ENCODE measurements at regions not wholly inside any gene's neighbourhood (a gene's known extent, or its start where the extent isn't known, plus 50 kb on each side); places are given as distances from the start of the nearest gene placed in this dataset.

- Histone ChIP-seq H3K9me2 (replicated peaks; ENCODE audit: insufficient read depth, low read length) (no peaks in the 10 kb centered on the region), H3K9me3 (ENCODE audit: insufficient read depth, low read length) (no peaks in the 10 kb centered on the region), H4K20me1 (ENCODE audit: low read depth, low read length) (no peaks in the 10 kb centered on the region), H2AFZ (ENCODE audit: low read depth, low read length, severe bottlenecking) (no peak overlapping the region), H3K36me3 (ENCODE audit: low read length) (no peaks in the 10 kb centered on the region), H3K4me3 (ENCODE audit: insufficient read depth, low read length, poor library complexity, severe bottlenecking) (no peak overlapping the region), H3K27me3 (ENCODE audit: low read length) (no peaks in the 10 kb centered on the region), H3K9ac (ENCODE audit: low read length) (no peak overlapping the region), H3K27ac (ENCODE audit: low read depth, low read length) (no peak overlapping the region), H3F3A (ENCODE audit: insufficient read depth) (no peaks in the 10 kb centered on the region), H3K4me2 (ENCODE audit: low read depth, low read length, poor library complexity, severe bottlenecking) (no peak overlapping the region), H3K79me2 (ENCODE audit: insufficient read depth, low read length) (no peaks in the 10 kb centered on the region)
- TF ChIP-seq CTCF (IDR thresholded peaks at IDR 0.05; ENCODE audit: insufficient read depth, low read length, poor library complexity, severe bottlenecking), result no peak
- TF ChIP-seq EZH2phosphoT487 (conservative IDR thresholded peaks at IDR 0.05; ENCODE audit: low read length), result no peak
Observed at GRCh38 chr2:212908682-212909435, 242.6 kb downstream of the IKZF2 start.

- no peak for TF ChIP-seq EZH2phosphoT487 (conservative IDR thresholded peaks at IDR 0.05; ENCODE audit: low read length)
- no peak for TF ChIP-seq CTCF (IDR thresholded peaks at IDR 0.05; ENCODE audit: insufficient read depth, low read length, poor library complexity, severe bottlenecking)
- H3F3A ChIP-seq (ENCODE audit: insufficient read depth), result no peaks in the 10 kb centered on the region
- no peaks in the 10 kb centered on the region for H3K9me3 ChIP-seq (ENCODE audit: insufficient read depth, low read length)
Observed at GRCh38 chr2:212908031-212908430, 243.4 kb downstream of the IKZF2 start.

GRCh38 chr2:212906620-212907019, 244.8 kb downstream of the IKZF2 start:
- no peaks in the 10 kb centered on the region for H4K20me1 ChIP-seq (ENCODE audit: low read depth, low read length)
- H3K79me2 ChIP-seq (ENCODE audit: insufficient read depth, low read length), result no peaks in the 10 kb centered on the region
- no peak overlapping the region for H3K9ac ChIP-seq (ENCODE audit: low read length)
- H3K27ac ChIP-seq (ENCODE audit: low read depth, low read length), result no peak overlapping the region
- TF ChIP-seq CTCF (IDR thresholded peaks at IDR 0.05; ENCODE audit: insufficient read depth, low read length, poor library complexity, severe bottlenecking) (no peak), EZH2phosphoT487 (conservative IDR thresholded peaks at IDR 0.05; ENCODE audit: low read length) (no peak)
- no peak overlapping the region for H2AFZ ChIP-seq (ENCODE audit: low read depth, low read length, severe bottlenecking)
- H3F3A ChIP-seq (ENCODE audit: insufficient read depth), result no peaks in the 10 kb centered on the region
- H3K4me2 ChIP-seq (ENCODE audit: low read depth, low read length, poor library complexity, severe bottlenecking), result no peak overlapping the region
- no peaks in the 10 kb centered on the region for H3K27me3 ChIP-seq (ENCODE audit: low read length)
- H3K9me2 ChIP-seq (replicated peaks; ENCODE audit: insufficient read depth, low read length), result no peaks in the 10 kb centered on the region
- H3K36me3 ChIP-seq (ENCODE audit: low read length), result no peaks in the 10 kb centered on the region
- H3K9me3 ChIP-seq (ENCODE audit: insufficient read depth, low read length), result no peaks in the 10 kb centered on the region
- no peak overlapping the region for H3K4me3 ChIP-seq (ENCODE audit: insufficient read depth, low read length, poor library complexity, severe bottlenecking)

More at GRCh38 chr2:212908031-212908430, 243.4 kb downstream of the IKZF2 start:
- Histone ChIP-seq H4K20me1 (ENCODE audit: low read depth, low read length) (no peaks in the 10 kb centered on the region), H3K27ac (ENCODE audit: low read depth, low read length) (no peak overlapping the region), H3K27me3 (ENCODE audit: low read length) (no peaks in the 10 kb centered on the region), H3K4me3 (ENCODE audit: insufficient read depth, low read length, poor library complexity, severe bottlenecking) (no peak overlapping the region), H3K9ac (ENCODE audit: low read length) (no peak overlapping the region), H2AFZ (ENCODE audit: low read depth, low read length, severe bottlenecking) (no peak overlapping the region), H3K4me2 (ENCODE audit: low read depth, low read length, poor library complexity, severe bottlenecking) (no peak overlapping the region), H3K9me2 (replicated peaks; ENCODE audit: insufficient read depth, low read length) (no peaks in the 10 kb centered on the region), H3K79me2 (ENCODE audit: insufficient read depth, low read length) (no peaks in the 10 kb centered on the region), H3K36me3 (ENCODE audit: low read length) (no peaks in the 10 kb centered on the region)
